Thyroid gland (tissue), 4 donors: ENCODE measurements at regions not wholly inside any gene's neighbourhood (a gene's known extent, or its start where the extent isn't known, plus 50 kb on each side); places are given as distances from the start of the nearest gene placed in this dataset.

Experiments
- DNase-seq, 2 donors: peaks; one replicate each; pipeline ENCODE4 v3.0.0-alpha.2; 2019
- H3K27ac ChIP-seq, 3 donors: fragments of 200-600 bp; sonication (generic); 1 replicate in 2 of 3; 2 replicates in 1 of 3; pipeline ENCODE4 v1.5.1; 2016 to 2019; ENCODE audit warnings: mild to moderate bottlenecking in 1 of 3, moderate library complexity in 1 of 3
- H3K27me3 ChIP-seq: fragments of 200-600 bp; sonication (generic); one replicate; pipeline ENCODE4 v1.5.1; 2019
- H3K36me3 ChIP-seq, 2 donors: fragments of 200-600 bp; sonication (generic); one replicate each; pipeline ENCODE4 v1.5.1; 2016 to 2019
- H3K4me1 ChIP-seq, 2 donors: fragments of 200-600 bp; sonication (generic); one replicate each; pipeline ENCODE4 v1.5.1; 2017 to 2019
- H3K4me3 ChIP-seq, 3 donors: fragments of 200-600 bp; sonication (generic); replicated peaks in 1 of 3; 1 replicate in 2 of 3; 2 replicates in 1 of 3; pipeline ENCODE4 v1.5.1; 2016; ENCODE audit warnings: mild to moderate bottlenecking in 1 of 3
- H3K9me3 ChIP-seq: fragments of 200-600 bp; sonication (generic); one replicate; pipeline ENCODE4 v1.5.1; 2017
- POLR2A ChIP-seq, 2 donors: fragments of 450-650 bp; IDR thresholded peaks; one replicate each; pipeline ENCODE4 v1.6.1; 2017; ENCODE audit warnings: antibody characterized with exemption in 2 of 2, mild to moderate bottlenecking in 2 of 2, moderate library complexity in 1 of 2
- WGBS, 2 donors: methylation state at CpG; one replicate each; pipeline ENCODE4 v1.1.5; 2017; 5-methylcytosine and 5-hydroxymethylcytosine counted together
- intact Hi-C: fragments of 100-400 bp; cut with DNase I; formaldehyde crosslinking; loops from one replicate; pipeline ENCODE4 v1.15.1; 2023
- TF ChIP-seq, protein P1 (sequence below), 6 experiments: fragments of 200-600 bp in 3 of 6; fragments of 450-650 bp in 3 of 6; sonication (generic) in 3 of 6; IDR thresholded peaks; one replicate each; pipeline ENCODE4 v1.5.1; 2016 to 2019; ENCODE audit warnings: antibody characterized with exemption in 6 of 6, mild to moderate bottlenecking in 2 of 6, inconsistent platforms in 1 of 6, moderate library complexity in 1 of 6

DNA sequence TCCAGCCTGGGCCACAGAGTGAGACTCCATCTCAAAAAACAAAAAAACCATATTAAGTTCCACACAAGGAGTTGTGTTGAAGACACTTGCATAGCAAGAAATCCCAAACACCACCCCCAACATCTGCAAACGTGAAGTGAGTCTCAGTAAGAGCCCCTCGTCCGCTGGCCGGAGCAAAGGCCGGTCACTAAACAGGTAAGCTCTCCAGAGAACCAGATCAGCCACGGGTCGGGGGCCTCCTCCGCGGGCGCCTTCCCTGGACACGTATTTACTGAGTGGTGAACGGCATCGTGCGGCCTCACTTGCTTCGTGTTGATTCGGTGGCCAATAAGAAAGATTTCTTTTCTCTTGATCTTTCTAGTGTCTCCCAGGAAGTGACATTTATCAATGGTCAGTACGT is 93.6 kb downstream of the MRPL36 start:
- H3K9me3 ChIP-seq = no peaks in the 10 kb centered on the region
- no peaks in the 10 kb centered on the region for H3K27me3 ChIP-seq
- DNase-seq = no peak
- no peaks in the 10 kb centered on the region for H3K36me3 ChIP-seq
- TF ChIP-seq, protein P1, sequence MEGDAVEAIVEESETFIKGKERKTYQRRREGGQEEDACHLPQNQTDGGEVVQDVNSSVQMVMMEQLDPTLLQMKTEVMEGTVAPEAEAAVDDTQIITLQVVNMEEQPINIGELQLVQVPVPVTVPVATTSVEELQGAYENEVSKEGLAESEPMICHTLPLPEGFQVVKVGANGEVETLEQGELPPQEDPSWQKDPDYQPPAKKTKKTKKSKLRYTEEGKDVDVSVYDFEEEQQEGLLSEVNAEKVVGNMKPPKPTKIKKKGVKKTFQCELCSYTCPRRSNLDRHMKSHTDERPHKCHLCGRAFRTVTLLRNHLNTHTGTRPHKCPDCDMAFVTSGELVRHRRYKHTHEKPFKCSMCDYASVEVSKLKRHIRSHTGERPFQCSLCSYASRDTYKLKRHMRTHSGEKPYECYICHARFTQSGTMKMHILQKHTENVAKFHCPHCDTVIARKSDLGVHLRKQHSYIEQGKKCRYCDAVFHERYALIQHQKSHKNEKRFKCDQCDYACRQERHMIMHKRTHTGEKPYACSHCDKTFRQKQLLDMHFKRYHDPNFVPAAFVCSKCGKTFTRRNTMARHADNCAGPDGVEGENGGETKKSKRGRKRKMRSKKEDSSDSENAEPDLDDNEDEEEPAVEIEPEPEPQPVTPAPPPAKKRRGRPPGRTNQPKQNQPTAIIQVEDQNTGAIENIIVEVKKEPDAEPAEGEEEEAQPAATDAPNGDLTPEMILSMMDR (IDR thresholded peaks at IDR 0.05) = no peak
- TF ChIP-seq POLR2A (IDR thresholded peaks at IDR 0.05) = no peak
- H3K4me1 ChIP-seq = peaks cover 0 to 18% of the 10 kb centered on the region in 2 donors
- H3K27ac ChIP-seq = no peak overlapping the region
- H3K4me3 ChIP-seq = no peak overlapping the region
- intact Hi-C loops = no loop called here
- WGBS, 2 donors = 89 to 95% methylated on average over 17 of the region's 17 CpGs

GRCh38 chr5:1704676-1705075 is 95.0 kb downstream of the MRPL36 start:
- 73 to 78% methylated on average over 2 to 7 of the region's 7 CpGs for WGBS, 2 donors
- no peaks in the 10 kb centered on the region for H3K9me3 ChIP-seq
- intact Hi-C loops = no loop called here
- H3K27ac ChIP-seq = no peak overlapping the region
- TF ChIP-seq, protein P1 (IDR thresholded peaks at IDR 0.05) = no peak
- TF ChIP-seq POLR2A (IDR thresholded peaks at IDR 0.05) = no peak
- peaks cover 0 to 17% of the 10 kb centered on the region in 2 donors for H3K4me1 ChIP-seq
- H3K4me3 ChIP-seq = no peak overlapping the region
- H3K36me3 ChIP-seq = no peaks in the 10 kb centered on the region
- no peak for DNase-seq
- no peaks in the 10 kb centered on the region for H3K27me3 ChIP-seq

- 92 to 93% methylated on average over 10 of the region's 13 CpGs for WGBS, 2 donors
- DNase-seq = no peak
- intact Hi-C loops = no loop called here
- Histone ChIP-seq H3K4me1 (peaks cover 0 to 13% of the 10 kb centered on the region in 2 donors), H3K27ac (no peak overlapping the region), H3K36me3 (no peaks in the 10 kb centered on the region), H3K27me3 (no peaks in the 10 kb centered on the region), H3K9me3 (no peaks in the 10 kb centered on the region), H3K4me3 (no peak overlapping the region)
- TF ChIP-seq, protein P1 (IDR thresholded peaks at IDR 0.05) = no peak
- TF ChIP-seq POLR2A (IDR thresholded peaks at IDR 0.05) = no peak
These were observed 95.4 kb downstream of the MRPL36 start for GRCh38 chr5:1704266-1704665.

DNA sequence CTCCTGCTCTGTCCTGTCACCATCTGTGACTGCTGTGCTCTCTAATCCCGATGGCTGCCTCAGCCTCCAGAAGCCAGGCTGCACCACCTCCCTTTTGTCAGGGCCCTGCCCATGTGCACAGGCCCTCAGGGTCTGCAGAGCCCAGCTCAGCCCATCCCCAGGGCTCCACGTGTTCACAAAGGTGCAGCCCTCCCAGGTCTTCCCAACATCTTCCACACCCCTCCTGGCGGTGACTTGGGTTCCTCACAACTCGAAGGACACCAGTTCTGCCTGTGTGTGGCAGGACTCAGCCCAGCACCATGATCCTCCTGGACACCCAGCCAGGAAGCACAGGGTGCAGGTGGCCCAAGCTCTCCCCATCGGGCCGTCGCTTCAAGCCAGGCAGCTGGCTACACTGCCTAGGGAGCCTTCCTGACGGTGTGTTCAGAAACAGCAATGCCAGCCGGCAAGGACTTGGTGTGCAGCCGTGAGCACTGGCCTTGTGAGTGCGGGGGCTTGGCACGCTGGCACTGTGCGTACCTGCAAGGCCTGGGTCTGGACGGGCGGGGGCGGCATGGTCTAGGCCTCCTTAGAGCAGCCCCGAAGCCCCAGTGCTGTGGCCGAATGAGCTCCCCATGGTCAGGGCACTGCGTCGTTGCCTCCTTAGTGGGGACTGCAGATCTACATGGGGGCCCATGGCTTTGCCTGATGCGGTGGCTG is 96.1 kb downstream of the MRPL36 start:
- no peak for DNase-seq
- Histone ChIP-seq H3K27me3 (no peaks in the 10 kb centered on the region), H3K9me3 (no peaks in the 10 kb centered on the region), H3K36me3 (no peaks in the 10 kb centered on the region), H3K4me3 (no peak overlapping the region), H3K4me1 (peaks cover 0 to 5% of the 10 kb centered on the region in 2 donors), H3K27ac (no peak overlapping the region)
- TF ChIP-seq, protein P1 (IDR thresholded peaks at IDR 0.05) = no peak
- no peak for TF ChIP-seq POLR2A (IDR thresholded peaks at IDR 0.05)
- intact Hi-C loops = no loop called here
- 85 to 93% methylated on average over 17 to 19 of the region's 21 CpGs for WGBS, 2 donors

GRCh38 chr5:1702318-1702717 is 97.3 kb downstream of the MRPL36 start:
- no peaks in the 10 kb centered on the region for H3K27me3 ChIP-seq
- 78 to 85% methylated on average over 19 to 21 of the region's 21 CpGs for WGBS, 2 donors
- H3K4me3 ChIP-seq = no peak overlapping the region
- no peak for TF ChIP-seq POLR2A (IDR thresholded peaks at IDR 0.05)
- TF ChIP-seq, protein P1 (IDR thresholded peaks at IDR 0.05) = no peak
- intact Hi-C loops = no loop called here
- H3K36me3 ChIP-seq = no peaks in the 10 kb centered on the region
- H3K27ac ChIP-seq = no peak overlapping the region
- no peaks in the 10 kb centered on the region for H3K9me3 ChIP-seq
- DNase-seq = no peak
- no peaks in the 10 kb centered on the region for H3K4me1 ChIP-seq
